GM18498 (cell line): ENCODE measurements at regions not wholly inside any gene's neighbourhood (a gene's known extent, or its start where the extent isn't known, plus 50 kb on each side); places are given as distances from the start of the nearest gene placed in this dataset.

Experiments used
- ATAC-seq: cut with Tn5 transposase; IDR thresholded peaks from one replicate; pipeline ENCODE4 v1.9.1; 2021; ENCODE audit warnings: mild to moderate bottlenecking, moderate library complexity; ENCODE audit not compliant: unreplicated experiment

DNA sequence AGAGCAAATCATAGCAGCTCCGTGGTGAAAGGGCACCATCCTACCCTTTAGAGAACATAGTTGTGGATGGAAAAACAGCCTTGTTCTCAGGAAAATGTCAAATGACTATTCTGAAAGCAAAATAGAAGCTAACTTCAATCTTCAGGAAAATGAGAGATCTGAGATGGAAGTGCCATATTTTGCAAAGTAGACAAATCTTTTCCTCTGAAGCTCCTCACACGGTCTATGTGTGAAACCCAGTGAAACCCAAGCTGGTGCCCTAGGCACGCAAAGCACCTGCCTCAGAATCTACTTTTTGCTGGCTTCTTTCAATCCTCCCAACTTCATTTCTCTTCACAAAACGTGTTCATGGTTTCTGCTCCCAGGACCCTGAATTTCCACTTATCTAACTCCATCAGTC lies 325.2 kb upstream of the CDH4 start:
- no peak for ATAC-seq

GRCh38 chr20:60928341-60928740 lies 323.7 kb upstream of the CDH4 start:
- ATAC-seq: no peak

GRCh38 chr20:60930023-60930790 lies 321.9 kb upstream of the CDH4 start:
- no peak for ATAC-seq

DNA sequence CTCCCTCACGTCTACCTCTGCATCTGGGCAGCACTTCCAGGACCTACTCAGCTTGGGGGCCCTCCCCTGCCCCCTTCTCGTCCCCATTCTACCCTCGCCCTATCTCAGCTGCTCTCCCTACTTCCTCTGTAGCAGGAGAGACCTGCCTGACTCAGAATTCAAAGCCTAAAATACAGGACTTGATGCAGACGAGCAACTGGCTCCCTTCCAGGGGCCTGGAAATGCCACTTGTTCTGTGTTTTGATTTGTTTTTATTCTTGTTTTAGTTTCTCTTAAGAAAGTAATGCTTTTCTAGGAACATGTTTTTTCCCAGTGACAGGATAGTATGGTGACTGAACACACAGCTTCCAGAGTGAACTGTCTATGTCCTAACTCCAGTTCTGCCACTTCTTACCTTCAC lies 320.4 kb upstream of the CDH4 start:
- no peak for ATAC-seq

DNA sequence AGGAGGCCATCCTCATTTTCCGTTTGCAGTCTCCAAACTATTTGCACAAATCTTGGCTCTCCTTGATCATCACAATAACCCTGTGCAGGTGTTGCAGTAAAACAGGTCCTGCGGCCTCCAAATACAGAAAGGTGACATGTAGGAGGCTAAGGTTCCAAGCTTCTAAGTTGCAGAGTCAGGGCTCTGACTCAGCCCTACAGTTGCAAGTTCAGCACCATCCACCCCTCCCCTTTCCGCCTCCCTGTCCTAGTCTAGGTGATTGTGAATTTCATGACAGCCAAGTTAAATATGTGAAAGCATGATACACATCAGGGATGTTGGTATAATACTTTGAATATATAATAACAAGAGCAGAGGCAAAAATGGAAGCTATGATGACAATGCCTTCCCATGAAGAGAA lies 317.3 kb upstream of the CDH4 start:
- no peak for ATAC-seq

DNA sequence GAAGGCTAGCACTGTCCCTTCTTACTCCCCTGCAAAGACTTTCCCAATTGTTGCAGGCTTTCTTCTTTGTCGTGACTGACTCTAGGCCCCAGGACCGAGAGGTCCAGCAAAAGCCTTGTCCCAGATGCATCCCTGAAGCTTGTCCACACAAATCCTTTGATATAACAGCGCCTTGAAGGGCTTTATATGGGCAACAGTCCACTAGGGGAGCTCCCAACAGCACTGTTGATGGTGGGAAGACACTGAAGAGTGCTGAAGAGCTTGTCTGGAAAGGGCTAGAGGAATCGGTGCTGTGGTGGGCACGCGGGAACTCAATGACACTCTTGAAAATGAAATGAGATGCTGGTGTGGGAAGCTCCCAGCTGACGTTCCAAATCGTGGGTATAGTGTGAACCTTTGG lies 316.1 kb upstream of the CDH4 start:
- no peak for ATAC-seq

DNA sequence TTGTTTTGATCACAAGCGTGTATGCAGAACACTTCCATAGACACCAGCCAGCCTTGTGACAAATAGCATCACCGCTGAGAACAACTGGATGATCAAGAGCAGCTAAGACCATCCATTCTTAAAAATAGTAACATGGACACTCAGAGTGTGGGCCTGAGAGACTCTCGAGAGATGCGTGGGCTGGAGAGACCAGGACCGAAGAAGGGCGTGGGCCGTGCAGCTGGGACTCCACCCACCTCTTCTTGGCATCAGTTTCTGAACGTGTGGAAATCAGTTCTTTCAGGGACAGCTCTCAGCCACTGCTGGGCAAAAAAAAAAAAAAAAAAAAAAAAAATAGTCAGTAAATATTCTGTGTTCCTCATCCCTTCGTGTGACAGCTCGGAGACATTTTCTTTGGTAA lies 314.5 kb upstream of the CDH4 start:
- no peak for ATAC-seq

DNA sequence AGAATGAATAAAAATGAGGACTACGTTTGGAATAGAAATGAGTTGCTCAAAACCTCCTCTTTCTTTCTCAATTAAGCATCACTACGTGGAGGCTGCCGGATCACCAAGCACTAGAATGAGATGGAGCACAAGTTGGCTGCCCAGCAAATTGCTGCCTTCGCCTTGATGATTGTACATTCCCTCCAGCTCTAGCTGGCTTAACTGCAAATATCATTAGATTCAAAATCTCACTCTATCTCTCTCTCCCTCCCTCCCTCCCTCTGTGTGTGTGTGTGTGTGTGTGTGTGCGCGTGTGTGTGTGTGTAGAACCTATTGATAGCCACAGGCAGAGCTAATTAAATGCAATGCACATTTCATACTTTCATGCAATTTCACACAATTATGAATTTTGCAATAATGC lies 310.7 kb upstream of the CDH4 start:
- no peak for ATAC-seq

DNA sequence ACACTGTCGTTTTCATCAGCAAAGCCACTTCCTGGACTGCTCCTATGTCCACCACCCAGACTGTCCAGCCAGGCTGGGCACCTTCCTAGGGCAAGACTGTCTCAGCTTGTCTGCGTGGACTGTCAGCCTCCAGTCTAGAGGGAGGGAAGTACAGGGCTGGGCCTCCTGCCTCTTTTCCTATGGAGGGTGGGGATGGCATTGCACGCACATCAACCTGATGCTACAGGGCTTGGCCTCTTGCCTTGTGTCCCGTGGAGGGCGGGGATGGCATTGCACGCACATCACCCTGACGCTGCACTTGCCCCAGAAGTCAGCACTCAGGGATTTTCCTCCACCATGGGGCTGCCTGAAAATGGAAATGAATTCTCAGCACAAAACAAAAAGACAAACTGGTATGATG lies 304.2 kb upstream of the CDH4 start:
- no peak for ATAC-seq

DNA sequence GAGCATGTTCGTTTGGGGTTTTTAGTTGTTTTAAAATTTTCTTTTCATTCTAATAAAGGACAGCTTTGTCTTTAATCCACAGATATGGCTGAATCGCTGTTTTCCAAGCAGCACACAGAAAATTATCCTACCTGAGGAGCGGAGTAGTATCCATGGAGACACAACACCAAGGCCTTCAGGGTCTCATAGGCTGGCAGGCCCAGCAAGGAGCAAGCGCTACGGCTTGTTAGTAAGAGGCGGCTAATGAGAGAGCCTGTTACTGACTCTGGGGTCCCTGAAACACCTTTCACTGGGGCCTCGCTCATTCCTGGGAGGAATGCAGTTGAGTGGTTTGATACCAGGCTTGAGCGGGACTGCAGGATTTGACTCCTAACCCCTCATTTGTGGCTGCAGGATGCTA lies 303.8 kb upstream of the CDH4 start:
- ATAC-seq: no peak

GRCh38 chr20:60950561-60950960 lies 301.5 kb upstream of the CDH4 start:
- ATAC-seq: no peak

DNA sequence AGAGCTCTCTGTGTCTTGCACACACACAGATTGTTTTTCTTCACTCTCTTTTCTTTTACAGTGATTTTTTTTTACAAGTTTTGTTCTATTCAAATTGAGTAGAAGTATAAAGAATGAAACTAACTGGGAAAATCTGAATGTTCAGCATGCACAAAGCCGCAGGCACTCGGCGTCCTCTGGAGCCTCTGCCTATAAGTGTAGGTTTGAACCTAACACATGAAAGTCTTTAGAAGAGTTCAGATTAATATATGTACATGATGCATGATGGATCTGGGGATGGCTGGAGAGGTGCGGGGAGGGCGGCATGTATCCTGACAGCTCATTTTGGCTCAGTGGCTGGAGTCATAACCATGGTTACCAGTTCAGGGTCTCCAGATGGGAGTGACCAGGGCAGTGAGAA lies 301.1 kb upstream of the CDH4 start:
- no peak for ATAC-seq

- ATAC-seq: no peak
Measured at GRCh38 chr20:60952861-60953260, 299.2 kb upstream of the CDH4 start.

DNA sequence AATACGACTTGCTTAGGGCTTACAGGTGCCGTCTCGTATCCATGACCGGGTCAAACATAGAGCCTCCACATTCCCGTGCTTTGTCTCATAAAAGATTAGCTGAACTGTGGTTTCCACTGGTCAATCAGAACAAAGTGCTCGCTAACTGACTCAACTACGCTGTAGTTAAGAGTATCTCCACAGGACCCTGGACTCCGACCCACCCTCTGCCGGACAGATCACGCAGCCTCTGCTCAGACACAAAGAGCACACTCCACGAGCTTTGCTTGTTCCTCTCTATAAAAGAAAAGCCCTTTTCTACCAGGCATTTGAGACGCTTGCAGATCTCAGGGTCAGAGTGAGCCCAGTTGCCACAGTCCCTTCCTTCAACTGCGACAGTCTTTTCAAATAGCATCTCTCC lies 298.7 kb upstream of the CDH4 start:
- ATAC-seq: no peak

GRCh38 chr20:60955706-60956105 lies 296.4 kb upstream of the CDH4 start:
- ATAC-seq: no peak

DNA sequence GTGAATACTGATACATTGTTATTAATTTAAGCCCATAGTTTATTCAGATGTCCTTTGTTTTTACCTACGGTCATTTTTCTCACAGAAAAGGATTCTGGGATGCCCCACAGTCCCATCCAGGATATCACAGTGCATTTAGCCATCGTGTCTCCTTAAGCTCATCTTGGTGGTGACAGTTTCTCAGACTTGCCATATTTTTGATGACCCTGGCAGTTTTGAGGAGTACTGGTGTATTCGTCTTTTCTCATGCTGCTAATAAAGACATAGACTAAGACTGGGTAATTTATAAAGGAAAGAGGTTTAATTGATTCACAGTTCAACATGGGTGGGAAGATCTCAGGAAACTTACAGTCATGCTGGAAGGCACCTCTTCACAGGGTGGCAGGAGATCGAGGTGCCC lies 295.9 kb upstream of the CDH4 start:
- no peak for ATAC-seq

DNA sequence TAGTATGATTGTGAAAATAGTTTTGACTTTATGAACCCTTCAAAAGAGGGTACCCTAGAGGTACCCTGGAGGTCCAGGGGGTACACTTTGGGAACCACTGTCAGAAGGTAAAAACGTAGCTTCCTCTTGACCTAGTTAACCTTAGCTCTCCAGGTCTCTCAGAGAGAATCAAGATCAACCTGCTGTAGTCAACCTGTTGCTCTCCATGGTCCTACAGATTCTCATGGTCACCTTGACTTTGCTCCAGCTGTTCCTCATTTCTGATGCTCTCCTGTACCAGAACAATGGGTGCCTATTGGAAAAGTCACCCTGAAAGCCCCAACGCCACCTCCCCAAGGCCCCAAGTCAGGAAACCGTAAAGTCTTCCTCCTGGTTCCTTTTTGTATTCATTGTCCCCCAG lies 294.4 kb upstream of the CDH4 start:
- ATAC-seq: no peak

DNA sequence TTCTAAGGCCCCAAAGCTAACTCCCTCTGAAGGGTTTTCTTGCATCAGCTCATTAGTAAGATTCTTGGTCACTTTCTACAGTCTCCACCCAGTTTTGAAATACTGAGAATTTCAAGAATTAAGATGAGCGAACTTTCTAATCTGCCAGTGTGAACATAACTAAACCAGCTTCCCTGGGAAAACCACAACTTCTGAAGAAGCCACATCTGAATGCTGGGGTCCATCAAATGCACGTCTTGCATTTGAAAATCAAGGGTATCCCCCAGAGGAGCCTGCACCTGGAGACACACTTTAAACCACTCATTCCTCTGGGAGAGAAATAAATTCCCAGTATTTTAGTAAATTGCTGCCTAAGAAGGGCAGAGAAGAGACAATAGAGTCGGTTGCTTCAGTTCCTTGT lies 292.1 kb upstream of the CDH4 start:
- no peak for ATAC-seq

GRCh38 chr20:60960500-60960899 lies 291.6 kb upstream of the CDH4 start:
- no peak for ATAC-seq

GRCh38 chr20:60961551-60961950 lies 290.5 kb upstream of the CDH4 start:
- ATAC-seq: no peak

DNA sequence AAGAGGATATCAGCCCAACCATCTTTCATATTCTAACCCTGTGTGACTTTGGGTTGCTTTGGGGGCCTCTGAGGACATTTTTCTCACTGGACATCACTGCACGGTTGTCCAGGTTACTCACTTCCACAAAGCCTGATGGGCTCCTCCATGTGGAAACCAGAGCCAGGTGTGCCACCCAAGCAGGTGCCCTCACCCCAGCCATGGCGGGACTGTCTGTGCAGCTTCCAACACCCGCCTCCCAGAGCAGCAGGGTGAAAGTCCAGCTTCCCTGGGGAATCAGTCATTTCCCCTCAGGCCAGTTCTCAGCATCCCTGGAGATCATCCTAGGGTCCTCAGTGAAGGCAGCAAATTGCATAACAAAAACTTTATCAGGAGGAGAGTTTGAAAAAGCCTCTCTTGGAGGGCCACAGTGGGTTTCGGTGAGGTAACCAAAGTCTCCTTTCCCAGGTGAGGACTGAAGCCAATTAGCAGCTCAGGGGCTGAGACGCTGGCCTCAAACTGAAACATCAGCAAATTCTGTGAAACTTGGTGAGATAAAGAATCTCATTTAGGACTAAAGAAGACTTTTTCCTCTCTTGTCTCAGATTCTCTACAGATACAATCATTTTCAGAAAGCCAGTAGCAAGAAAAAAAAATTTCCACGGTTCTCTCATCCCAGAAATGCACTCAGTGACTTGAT lies 289.6 kb upstream of the CDH4 start:
- ATAC-seq: no peak

DNA sequence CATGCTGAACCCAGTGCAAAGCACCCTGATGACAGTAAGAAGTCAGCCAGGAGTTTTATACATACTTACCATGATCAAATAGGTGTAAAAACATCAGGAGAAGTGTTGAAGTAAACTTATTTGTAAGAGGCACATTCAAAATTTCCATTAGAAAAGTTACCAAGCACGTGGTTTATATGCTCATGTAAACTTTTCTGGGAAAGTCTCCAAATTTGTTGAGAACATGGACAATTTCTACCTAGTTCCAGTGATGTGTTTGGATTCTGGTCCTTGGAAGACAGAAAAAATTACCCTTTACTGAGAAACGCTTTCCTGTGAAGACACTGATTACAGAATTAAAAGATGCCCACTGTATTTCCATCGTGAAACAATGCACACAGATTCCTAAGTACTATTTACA lies 288.9 kb upstream of the CDH4 start:
- ATAC-seq: no peak

- ATAC-seq: no peak
Measured at GRCh38 chr20:60964911-60965310, 287.1 kb upstream of the CDH4 start.
